ENCODE measurements at regions not wholly inside any gene's neighbourhood (a gene's known extent, or its start where the extent isn't known, plus 50 kb on each side); places are given as distances from the start of the nearest gene placed in this dataset.
"Not testable (repeated sequence)": the region's sequence is repeated elsewhere in the genome, so short reads cannot be mapped to it uniquely, and the experiment has no call there.

GRCh38 chr2:426696-427095 lies 138.8 kb upstream of the ALKAL2 start:
- TF ChIP-seq CTCF, EZH2phosphoT487 (IDR thresholded peaks at IDR 0.05): not testable (repeated sequence)
